ENCODE measurements at regions not wholly inside any gene's neighbourhood (a gene's known extent, or its start where the extent isn't known, plus 50 kb on each side); places are given as distances from the start of the nearest gene placed in this dataset.

DNA sequence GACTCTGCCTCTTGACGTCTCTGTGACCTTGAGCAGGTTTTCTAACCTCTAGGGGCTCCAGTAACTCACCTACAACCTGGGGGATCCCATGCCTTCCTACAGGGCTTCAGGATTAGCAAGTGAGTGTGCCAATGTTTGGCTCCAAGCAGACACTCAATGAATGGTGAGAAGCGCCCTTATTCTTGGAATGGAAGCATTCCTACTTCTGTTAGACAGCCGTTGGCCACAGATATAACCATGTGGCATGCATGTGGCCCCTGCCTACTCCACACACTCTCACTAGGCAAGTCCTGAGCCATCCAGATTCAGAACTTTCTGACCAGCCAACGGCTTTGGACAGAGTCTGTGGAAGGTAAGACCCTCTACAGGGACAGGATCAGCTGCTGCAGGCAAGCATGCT lies 108.9 kb upstream of the LYZL2 start:
- TF ChIP-seq, protein P1, sequence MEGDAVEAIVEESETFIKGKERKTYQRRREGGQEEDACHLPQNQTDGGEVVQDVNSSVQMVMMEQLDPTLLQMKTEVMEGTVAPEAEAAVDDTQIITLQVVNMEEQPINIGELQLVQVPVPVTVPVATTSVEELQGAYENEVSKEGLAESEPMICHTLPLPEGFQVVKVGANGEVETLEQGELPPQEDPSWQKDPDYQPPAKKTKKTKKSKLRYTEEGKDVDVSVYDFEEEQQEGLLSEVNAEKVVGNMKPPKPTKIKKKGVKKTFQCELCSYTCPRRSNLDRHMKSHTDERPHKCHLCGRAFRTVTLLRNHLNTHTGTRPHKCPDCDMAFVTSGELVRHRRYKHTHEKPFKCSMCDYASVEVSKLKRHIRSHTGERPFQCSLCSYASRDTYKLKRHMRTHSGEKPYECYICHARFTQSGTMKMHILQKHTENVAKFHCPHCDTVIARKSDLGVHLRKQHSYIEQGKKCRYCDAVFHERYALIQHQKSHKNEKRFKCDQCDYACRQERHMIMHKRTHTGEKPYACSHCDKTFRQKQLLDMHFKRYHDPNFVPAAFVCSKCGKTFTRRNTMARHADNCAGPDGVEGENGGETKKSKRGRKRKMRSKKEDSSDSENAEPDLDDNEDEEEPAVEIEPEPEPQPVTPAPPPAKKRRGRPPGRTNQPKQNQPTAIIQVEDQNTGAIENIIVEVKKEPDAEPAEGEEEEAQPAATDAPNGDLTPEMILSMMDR (conservative IDR thresholded peaks at IDR 0.05; ENCODE audit: low read depth, low read length) = no peak
- H3K4me3 ChIP-seq (ENCODE audit: low read depth, low read length) = no peak overlapping the region
- no peak for DNase-seq (ENCODE audit: low read depth)

- no peak for DNase-seq (ENCODE audit: low read depth)
- TF ChIP-seq, protein P1 (conservative IDR thresholded peaks at IDR 0.05; ENCODE audit: low read depth, low read length) = no peak
- no peak overlapping the region for H3K4me3 ChIP-seq (ENCODE audit: low read depth, low read length)
Measured at GRCh38 chr10:30737931-30738391, 108.4 kb upstream of the LYZL2 start.

- TF ChIP-seq, protein P1 (conservative IDR thresholded peaks at IDR 0.05; ENCODE audit: low read depth, low read length) = peak; percentile 3
- peak; percentile 100 for DNase-seq (ENCODE audit: low read depth)
- no peak overlapping the region for H3K4me3 ChIP-seq (ENCODE audit: low read depth, low read length)
Measured at GRCh38 chr10:30736685-30737232, 107.2 kb upstream of the LYZL2 start.

GRCh38 chr10:30734901-30735300 lies 105.3 kb upstream of the LYZL2 start:
- TF ChIP-seq, protein P1 (conservative IDR thresholded peaks at IDR 0.05; ENCODE audit: low read depth, low read length) = no peak
- DNase-seq (ENCODE audit: low read depth) = no peak
- H3K4me3 ChIP-seq (ENCODE audit: low read depth, low read length) = no peak overlapping the region

- TF ChIP-seq, protein P1 (conservative IDR thresholded peaks at IDR 0.05; ENCODE audit: low read depth, low read length) = no peak
- no peak for DNase-seq (ENCODE audit: low read depth)
- no peak overlapping the region for H3K4me3 ChIP-seq (ENCODE audit: low read depth, low read length)
Measured at GRCh38 chr10:30732671-30733070, 103.1 kb upstream of the LYZL2 start.

GRCh38 chr10:30731963-30732362 lies 102.4 kb upstream of the LYZL2 start:
- TF ChIP-seq, protein P1 (conservative IDR thresholded peaks at IDR 0.05; ENCODE audit: low read depth, low read length) = no peak
- no peak overlapping the region for H3K4me3 ChIP-seq (ENCODE audit: low read depth, low read length)
- no peak for DNase-seq (ENCODE audit: low read depth)

GRCh38 chr10:30730306-30730705 lies 100.8 kb upstream of the LYZL2 start:
- TF ChIP-seq, protein P1 (conservative IDR thresholded peaks at IDR 0.05; ENCODE audit: low read depth, low read length) = no peak
- no peak overlapping the region for H3K4me3 ChIP-seq (ENCODE audit: low read depth, low read length)

More at GRCh38 chr10:30730306-30730705, 100.8 kb upstream of the LYZL2 start:
- DNase-seq (ENCODE audit: low read depth) = no peak

All from choroid plexus epithelial cell (primary cell).